ENCODE measurements at regions not wholly inside any gene's neighbourhood (a gene's known extent, or its start where the extent isn't known, plus 50 kb on each side); places are given as distances from the start of the nearest gene placed in this dataset.

DNA sequence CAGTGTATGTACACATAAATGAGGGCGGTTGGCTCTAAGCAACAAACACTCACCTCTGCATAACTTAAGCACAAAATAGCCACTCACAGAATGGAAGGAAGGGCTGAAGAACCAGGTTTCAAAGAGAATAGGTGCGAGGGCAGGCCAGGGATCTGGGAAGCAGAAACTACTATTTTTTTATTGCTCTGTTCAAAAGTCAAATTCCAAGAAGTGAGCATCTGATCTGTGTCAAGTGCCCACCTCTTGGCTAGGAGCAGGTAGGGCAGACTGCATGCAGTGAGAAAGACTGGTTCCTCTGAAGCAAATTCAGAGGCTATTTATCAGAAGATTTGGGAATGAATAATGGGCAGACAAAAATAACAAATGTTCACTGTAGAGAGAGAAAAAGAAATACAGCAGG, 336.4 kb upstream of the CTNNB1 start (continued):
- TF ChIP-seq, protein P1, sequence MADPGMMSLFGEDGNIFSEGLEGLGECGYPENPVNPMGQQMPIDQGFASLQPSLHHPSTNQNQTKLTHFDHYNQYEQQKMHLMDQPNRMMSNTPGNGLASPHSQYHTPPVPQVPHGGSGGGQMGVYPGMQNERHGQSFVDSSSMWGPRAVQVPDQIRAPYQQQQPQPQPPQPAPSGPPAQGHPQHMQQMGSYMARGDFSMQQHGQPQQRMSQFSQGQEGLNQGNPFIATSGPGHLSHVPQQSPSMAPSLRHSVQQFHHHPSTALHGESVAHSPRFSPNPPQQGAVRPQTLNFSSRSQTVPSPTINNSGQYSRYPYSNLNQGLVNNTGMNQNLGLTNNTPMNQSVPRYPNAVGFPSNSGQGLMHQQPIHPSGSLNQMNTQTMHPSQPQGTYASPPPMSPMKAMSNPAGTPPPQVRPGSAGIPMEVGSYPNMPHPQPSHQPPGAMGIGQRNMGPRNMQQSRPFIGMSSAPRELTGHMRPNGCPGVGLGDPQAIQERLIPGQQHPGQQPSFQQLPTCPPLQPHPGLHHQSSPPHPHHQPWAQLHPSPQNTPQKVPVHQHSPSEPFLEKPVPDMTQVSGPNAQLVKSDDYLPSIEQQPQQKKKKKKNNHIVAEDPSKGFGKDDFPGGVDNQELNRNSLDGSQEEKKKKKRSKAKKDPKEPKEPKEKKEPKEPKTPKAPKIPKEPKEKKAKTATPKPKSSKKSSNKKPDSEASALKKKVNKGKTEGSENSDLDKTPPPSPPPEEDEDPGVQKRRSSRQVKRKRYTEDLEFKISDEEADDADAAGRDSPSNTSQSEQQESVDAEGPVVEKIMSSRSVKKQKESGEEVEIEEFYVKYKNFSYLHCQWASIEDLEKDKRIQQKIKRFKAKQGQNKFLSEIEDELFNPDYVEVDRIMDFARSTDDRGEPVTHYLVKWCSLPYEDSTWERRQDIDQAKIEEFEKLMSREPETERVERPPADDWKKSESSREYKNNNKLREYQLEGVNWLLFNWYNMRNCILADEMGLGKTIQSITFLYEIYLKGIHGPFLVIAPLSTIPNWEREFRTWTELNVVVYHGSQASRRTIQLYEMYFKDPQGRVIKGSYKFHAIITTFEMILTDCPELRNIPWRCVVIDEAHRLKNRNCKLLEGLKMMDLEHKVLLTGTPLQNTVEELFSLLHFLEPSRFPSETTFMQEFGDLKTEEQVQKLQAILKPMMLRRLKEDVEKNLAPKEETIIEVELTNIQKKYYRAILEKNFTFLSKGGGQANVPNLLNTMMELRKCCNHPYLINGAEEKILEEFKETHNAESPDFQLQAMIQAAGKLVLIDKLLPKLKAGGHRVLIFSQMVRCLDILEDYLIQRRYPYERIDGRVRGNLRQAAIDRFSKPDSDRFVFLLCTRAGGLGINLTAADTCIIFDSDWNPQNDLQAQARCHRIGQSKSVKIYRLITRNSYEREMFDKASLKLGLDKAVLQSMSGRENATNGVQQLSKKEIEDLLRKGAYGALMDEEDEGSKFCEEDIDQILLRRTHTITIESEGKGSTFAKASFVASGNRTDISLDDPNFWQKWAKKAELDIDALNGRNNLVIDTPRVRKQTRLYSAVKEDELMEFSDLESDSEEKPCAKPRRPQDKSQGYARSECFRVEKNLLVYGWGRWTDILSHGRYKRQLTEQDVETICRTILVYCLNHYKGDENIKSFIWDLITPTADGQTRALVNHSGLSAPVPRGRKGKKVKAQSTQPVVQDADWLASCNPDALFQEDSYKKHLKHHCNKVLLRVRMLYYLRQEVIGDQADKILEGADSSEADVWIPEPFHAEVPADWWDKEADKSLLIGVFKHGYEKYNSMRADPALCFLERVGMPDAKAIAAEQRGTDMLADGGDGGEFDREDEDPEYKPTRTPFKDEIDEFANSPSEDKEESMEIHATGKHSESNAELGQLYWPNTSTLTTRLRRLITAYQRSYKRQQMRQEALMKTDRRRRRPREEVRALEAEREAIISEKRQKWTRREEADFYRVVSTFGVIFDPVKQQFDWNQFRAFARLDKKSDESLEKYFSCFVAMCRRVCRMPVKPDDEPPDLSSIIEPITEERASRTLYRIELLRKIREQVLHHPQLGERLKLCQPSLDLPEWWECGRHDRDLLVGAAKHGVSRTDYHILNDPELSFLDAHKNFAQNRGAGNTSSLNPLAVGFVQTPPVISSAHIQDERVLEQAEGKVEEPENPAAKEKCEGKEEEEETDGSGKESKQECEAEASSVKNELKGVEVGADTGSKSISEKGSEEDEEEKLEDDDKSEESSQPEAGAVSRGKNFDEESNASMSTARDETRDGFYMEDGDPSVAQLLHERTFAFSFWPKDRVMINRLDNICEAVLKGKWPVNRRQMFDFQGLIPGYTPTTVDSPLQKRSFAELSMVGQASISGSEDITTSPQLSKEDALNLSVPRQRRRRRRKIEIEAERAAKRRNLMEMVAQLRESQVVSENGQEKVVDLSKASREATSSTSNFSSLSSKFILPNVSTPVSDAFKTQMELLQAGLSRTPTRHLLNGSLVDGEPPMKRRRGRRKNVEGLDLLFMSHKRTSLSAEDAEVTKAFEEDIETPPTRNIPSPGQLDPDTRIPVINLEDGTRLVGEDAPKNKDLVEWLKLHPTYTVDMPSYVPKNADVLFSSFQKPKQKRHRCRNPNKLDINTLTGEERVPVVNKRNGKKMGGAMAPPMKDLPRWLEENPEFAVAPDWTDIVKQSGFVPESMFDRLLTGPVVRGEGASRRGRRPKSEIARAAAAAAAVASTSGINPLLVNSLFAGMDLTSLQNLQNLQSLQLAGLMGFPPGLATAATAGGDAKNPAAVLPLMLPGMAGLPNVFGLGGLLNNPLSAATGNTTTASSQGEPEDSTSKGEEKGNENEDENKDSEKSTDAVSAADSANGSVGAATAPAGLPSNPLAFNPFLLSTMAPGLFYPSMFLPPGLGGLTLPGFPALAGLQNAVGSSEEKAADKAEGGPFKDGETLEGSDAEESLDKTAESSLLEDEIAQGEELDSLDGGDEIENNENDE (IDR thresholded peaks at IDR 0.05; ENCODE audit: insufficient replicate concordance, low read length) = no peak
- TF ChIP-seq CBX8 (IDR thresholded peaks at IDR 0.05; ENCODE audit: borderline replicate concordance, low read depth, low read length) (no peak), CEBPB (IDR thresholded peaks at IDR 0.05; ENCODE audit: low read depth, low read length) (no peak), CTCF (IDR thresholded peaks at IDR 0.05; ENCODE audit: control extremely low read depth in 1 of 3, insufficient read depth in 1 of 3, low read depth in 1 of 3, low read length in 3 of 3) (no peak), JUND (IDR thresholded peaks at IDR 0.05; ENCODE audit: low read length) (no peak), SAP30 (IDR thresholded peaks at IDR 0.05; ENCODE audit: insufficient read depth, insufficient replicate concordance, low read length) (no peak), EZH2 (IDR thresholded peaks at IDR 0.05; ENCODE audit: low read depth, low read length, severe bottlenecking) (no peak), EGR1 (IDR thresholded peaks at IDR 0.05; ENCODE audit: borderline replicate concordance, low read depth, low read length) (no peak), NRF1 (IDR thresholded peaks at IDR 0.05; ENCODE audit: low read depth, low read length) (no peak)
